ENCODE measurements at regions not wholly inside any gene's neighbourhood (a gene's known extent, or its start where the extent isn't known, plus 50 kb on each side); places are given as distances from the start of the nearest gene placed in this dataset.

DNA sequence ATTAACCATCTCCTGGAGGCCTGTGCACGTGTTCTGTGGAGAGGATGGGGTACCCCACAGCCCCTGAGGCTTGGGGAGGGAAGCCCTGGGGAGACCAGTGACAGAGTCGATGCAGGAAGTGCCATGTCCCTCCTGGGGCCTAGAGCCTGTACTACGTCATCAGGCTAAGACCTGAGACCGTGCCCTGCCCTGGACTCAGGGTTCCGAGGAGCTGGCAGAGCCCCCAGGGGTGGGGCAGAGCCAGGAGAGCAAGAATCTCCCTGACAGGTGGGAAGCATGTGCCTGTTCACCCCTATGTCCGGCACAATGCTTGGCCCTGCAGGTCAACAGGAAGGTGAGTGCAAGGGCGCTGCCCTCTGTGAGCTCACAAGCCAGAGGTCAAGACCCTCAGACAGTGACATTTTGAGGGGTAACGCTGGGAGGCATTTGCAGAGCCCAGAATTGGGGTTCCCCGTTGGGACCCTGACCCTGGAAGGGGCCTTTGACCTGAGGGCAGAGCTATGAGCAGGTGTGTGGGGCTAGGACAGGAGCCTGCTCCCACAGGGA, 781.6 kb downstream of the BRD1 start:
- Histone ChIP-seq H2AFZ (ENCODE audit: low read length) (no peak overlapping the region), H3K9me2 (replicated peaks; ENCODE audit: insufficient read depth, low read length) (no peaks in the 10 kb centered on the region), H3K4me1 (ENCODE audit: low read length) (peaks cover 8% of the 10 kb centered on the region), H3K36me3 (ENCODE audit: insufficient read depth, low read length) (no peaks in the 10 kb centered on the region), H3K79me2 (ENCODE audit: low read length) (no peaks in the 10 kb centered on the region), H4K20me1 (ENCODE audit: insufficient read depth, low read depth, low read length) (no peaks in the 10 kb centered on the region), H3K9me3 (ENCODE audit: low read length) (no peaks in the 10 kb centered on the region), H3K4me3 (ENCODE audit: low read length) (no peak overlapping the region; the same call in 1 of the 2 replicates), H3K4me2 (ENCODE audit: low read depth, low read length, poor library complexity, severe bottlenecking) (no peak overlapping the region), H3K27ac (ENCODE audit: low read length) (no peak overlapping the region), H3K27me3 (ENCODE audit: low read length) (no peaks in the 10 kb centered on the region), H3K9ac (ENCODE audit: low read length) (peak overlapping the region; percentile 24; the same call in 1 of the 2 replicates)
- no peak for DNase-seq

- Histone ChIP-seq H3K27ac (ENCODE audit: low read length) (no peak overlapping the region), H4K20me1 (ENCODE audit: insufficient read depth, low read depth, low read length) (no peaks in the 10 kb centered on the region), H3K79me2 (ENCODE audit: low read length) (no peaks in the 10 kb centered on the region), H3K9me2 (replicated peaks; ENCODE audit: insufficient read depth, low read length) (no peaks in the 10 kb centered on the region), H3K4me3 (ENCODE audit: low read length) (no peak overlapping the region), H3K36me3 (ENCODE audit: insufficient read depth, low read length) (no peaks in the 10 kb centered on the region), H3K9ac (ENCODE audit: low read length) (no peak overlapping the region), H3K27me3 (ENCODE audit: low read length) (no peaks in the 10 kb centered on the region), H2AFZ (ENCODE audit: low read length) (no peak overlapping the region), H3K9me3 (ENCODE audit: low read length) (no peaks in the 10 kb centered on the region), H3K4me2 (ENCODE audit: low read depth, low read length, poor library complexity, severe bottlenecking) (no peak overlapping the region), H3K4me1 (ENCODE audit: low read length) (peaks cover 8% of the 10 kb centered on the region)
- DNase-seq, result no peak
Observed at GRCh38 chr22:49045276-49045675, 782.4 kb downstream of the BRD1 start.

- Histone ChIP-seq H3K9ac (ENCODE audit: low read length) (no peak overlapping the region), H3K4me2 (ENCODE audit: low read depth, low read length, poor library complexity, severe bottlenecking) (no peak overlapping the region), H3K9me3 (ENCODE audit: low read length) (no peaks in the 10 kb centered on the region), H3K79me2 (ENCODE audit: low read length) (no peaks in the 10 kb centered on the region), H3K27ac (ENCODE audit: low read length) (no peak overlapping the region), H3K4me3 (ENCODE audit: low read length) (no peak overlapping the region), H3K27me3 (ENCODE audit: low read length) (no peaks in the 10 kb centered on the region), H3K4me1 (ENCODE audit: low read length) (peaks cover 8% of the 10 kb centered on the region), H4K20me1 (ENCODE audit: insufficient read depth, low read depth, low read length) (no peaks in the 10 kb centered on the region), H3K9me2 (replicated peaks; ENCODE audit: insufficient read depth, low read length) (no peaks in the 10 kb centered on the region), H3K36me3 (ENCODE audit: insufficient read depth, low read length) (no peaks in the 10 kb centered on the region), H2AFZ (ENCODE audit: low read length) (no peak overlapping the region)
- no peak for DNase-seq
Observed at GRCh38 chr22:49044776-49045175, 782.9 kb downstream of the BRD1 start.

GRCh38 chr22:49044091-49044490, 783.6 kb downstream of the BRD1 start:
- no peak overlapping the region for H3K4me3 ChIP-seq (ENCODE audit: low read length)
- H3K4me2 ChIP-seq (ENCODE audit: low read depth, low read length, poor library complexity, severe bottlenecking), result no peak overlapping the region
- H3K36me3 ChIP-seq (ENCODE audit: insufficient read depth, low read length), result no peaks in the 10 kb centered on the region
- no peak overlapping the region for H3K27ac ChIP-seq (ENCODE audit: low read length)
- H3K9me3 ChIP-seq (ENCODE audit: low read length), result no peaks in the 10 kb centered on the region
- H3K79me2 ChIP-seq (ENCODE audit: low read length), result no peaks in the 10 kb centered on the region
- H2AFZ ChIP-seq (ENCODE audit: low read length), result no peak overlapping the region
- H3K27me3 ChIP-seq (ENCODE audit: low read length), result no peaks in the 10 kb centered on the region
- peaks cover 8% of the 10 kb centered on the region for H3K4me1 ChIP-seq (ENCODE audit: low read length)
- no peaks in the 10 kb centered on the region for H4K20me1 ChIP-seq (ENCODE audit: insufficient read depth, low read depth, low read length)
- no peak for DNase-seq
- no peaks in the 10 kb centered on the region for H3K9me2 ChIP-seq (replicated peaks; ENCODE audit: insufficient read depth, low read length)
- no peak overlapping the region for H3K9ac ChIP-seq (ENCODE audit: low read length)

- no peak overlapping the region for H3K9ac ChIP-seq (ENCODE audit: low read length)
- no peaks in the 10 kb centered on the region for H3K79me2 ChIP-seq (ENCODE audit: low read length)
- no peaks in the 10 kb centered on the region for H3K9me2 ChIP-seq (replicated peaks; ENCODE audit: insufficient read depth, low read length)
- H3K4me3 ChIP-seq (ENCODE audit: low read length), result no peak overlapping the region
- peaks cover 8% of the 10 kb centered on the region for H3K4me1 ChIP-seq (ENCODE audit: low read length)
- no peaks in the 10 kb centered on the region for H4K20me1 ChIP-seq (ENCODE audit: insufficient read depth, low read depth, low read length)
- H3K4me2 ChIP-seq (ENCODE audit: low read depth, low read length, poor library complexity, severe bottlenecking), result no peak overlapping the region
- H2AFZ ChIP-seq (ENCODE audit: low read length), result no peak overlapping the region
- no peaks in the 10 kb centered on the region for H3K36me3 ChIP-seq (ENCODE audit: insufficient read depth, low read length)
- no peaks in the 10 kb centered on the region for H3K9me3 ChIP-seq (ENCODE audit: low read length)
- no peak overlapping the region for H3K27ac ChIP-seq (ENCODE audit: low read length)
- DNase-seq, result no peak
- H3K27me3 ChIP-seq (ENCODE audit: low read length), result no peaks in the 10 kb centered on the region
Observed at GRCh38 chr22:49042877-49043859, 784.5 kb downstream of the BRD1 start.

GRCh38 chr22:49042066-49042465, 785.6 kb downstream of the BRD1 start:
- Histone ChIP-seq H3K27ac (ENCODE audit: low read length) (no peak overlapping the region), H3K79me2 (ENCODE audit: low read length) (no peaks in the 10 kb centered on the region), H3K36me3 (ENCODE audit: insufficient read depth, low read length) (no peaks in the 10 kb centered on the region), H4K20me1 (ENCODE audit: insufficient read depth, low read depth, low read length) (no peaks in the 10 kb centered on the region), H3K9ac (ENCODE audit: low read length) (no peak overlapping the region), H3K4me3 (ENCODE audit: low read length) (no peak overlapping the region), H3K4me1 (ENCODE audit: low read length) (peaks cover 8% of the 10 kb centered on the region), H3K27me3 (ENCODE audit: low read length) (no peaks in the 10 kb centered on the region), H3K9me3 (ENCODE audit: low read length) (no peaks in the 10 kb centered on the region; the same call in 1 of the 2 replicates), H3K9me2 (replicated peaks; ENCODE audit: insufficient read depth, low read length) (no peaks in the 10 kb centered on the region), H3K4me2 (ENCODE audit: low read depth, low read length, poor library complexity, severe bottlenecking) (no peak overlapping the region), H2AFZ (ENCODE audit: low read length) (no peak overlapping the region)
- no peak for DNase-seq

GRCh38 chr22:49040754-49041467, 786.8 kb downstream of the BRD1 start:
- H3K4me2 ChIP-seq (ENCODE audit: low read depth, low read length, poor library complexity, severe bottlenecking), result no peak overlapping the region
- no peaks in the 10 kb centered on the region; the same call in 1 of the 2 replicates for H3K9me3 ChIP-seq (ENCODE audit: low read length)
- no peaks in the 10 kb centered on the region for H4K20me1 ChIP-seq (ENCODE audit: insufficient read depth, low read depth, low read length)
- no peaks in the 10 kb centered on the region for H3K36me3 ChIP-seq (ENCODE audit: insufficient read depth, low read length)
- H3K27me3 ChIP-seq (ENCODE audit: low read length), result no peaks in the 10 kb centered on the region
- H2AFZ ChIP-seq (ENCODE audit: low read length), result no peak overlapping the region
- no peak overlapping the region for H3K27ac ChIP-seq (ENCODE audit: low read length)
- no peak for DNase-seq
- no peak overlapping the region for H3K9ac ChIP-seq (ENCODE audit: low read length)
- H3K4me1 ChIP-seq (ENCODE audit: low read length), result peaks cover 2% of the 10 kb centered on the region
- no peak overlapping the region for H3K4me3 ChIP-seq (ENCODE audit: low read length)
- H3K9me2 ChIP-seq (replicated peaks; ENCODE audit: insufficient read depth, low read length), result no peaks in the 10 kb centered on the region
- no peaks in the 10 kb centered on the region for H3K79me2 ChIP-seq (ENCODE audit: low read length)

DNA sequence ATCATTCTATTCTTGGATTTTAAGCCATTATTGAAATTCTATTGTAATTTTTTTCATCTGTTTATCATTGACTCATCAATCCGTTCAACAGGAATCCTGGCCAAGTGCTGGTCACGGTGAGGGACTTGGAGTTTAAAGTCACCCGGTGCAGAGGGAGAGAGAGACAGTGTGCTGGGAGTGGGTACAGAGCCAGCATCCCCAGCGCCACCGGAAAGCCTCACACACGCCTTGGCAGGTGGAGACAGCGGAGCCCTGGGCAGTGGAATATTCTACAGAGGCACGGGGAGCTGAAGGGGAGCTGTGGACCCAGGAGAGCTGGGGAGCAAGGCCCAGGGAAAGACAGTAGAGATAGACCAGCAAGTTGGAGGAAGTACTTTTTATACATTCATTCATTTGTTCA, 787.6 kb downstream of the BRD1 start:
- H3K36me3 ChIP-seq (ENCODE audit: insufficient read depth, low read length), result no peaks in the 10 kb centered on the region
- H3K4me1 ChIP-seq (ENCODE audit: low read length), result no peaks in the 10 kb centered on the region

More for the DNA sequence above, 787.6 kb downstream of the BRD1 start:
- Histone ChIP-seq H3K79me2 (ENCODE audit: low read length) (no peaks in the 10 kb centered on the region), H3K27me3 (ENCODE audit: low read length) (no peaks in the 10 kb centered on the region), H3K9me3 (ENCODE audit: low read length) (no peaks in the 10 kb centered on the region; the same call in 1 of the 2 replicates), H3K9me2 (replicated peaks; ENCODE audit: insufficient read depth, low read length) (no peaks in the 10 kb centered on the region), H3K9ac (ENCODE audit: low read length) (no peak overlapping the region), H3K4me3 (ENCODE audit: low read length) (no peak overlapping the region), H2AFZ (ENCODE audit: low read length) (no peak overlapping the region), H3K27ac (ENCODE audit: low read length) (no peak overlapping the region), H3K4me2 (ENCODE audit: low read depth, low read length, poor library complexity, severe bottlenecking) (no peak overlapping the region), H4K20me1 (ENCODE audit: insufficient read depth, low read depth, low read length) (no peaks in the 10 kb centered on the region)
- DNase-seq, result no peak

Data from Karpas-422 (cell line).